GM13977 (cell line): ENCODE measurements at regions not wholly inside any gene's neighbourhood (a gene's known extent, or its start where the extent isn't known, plus 50 kb on each side); places are given as distances from the start of the nearest gene placed in this dataset.

Experiments
- DNase-seq: peaks from one replicate; pipeline ENCODE4 v3.0.0; 2012; ENCODE audit warnings: low spot score
- in situ Hi-C: fragments of 300-500 bp; cut with MboI; formaldehyde crosslinking; loops from one replicate; pipeline ENCODE4 v1.12.0; 2022; ENCODE audit warnings: low sequenced_read_pairs, low pct_unique_long_range_greater_than_20kb, mixed read lengths, inconsistent platforms; ENCODE audit not compliant: unreplicated experiment
- TF ChIP-seq, protein P1 (sequence below): IDR thresholded peaks from 2 replicates; pipeline ENCODE4 v1.5.1; 2012; ENCODE audit warnings: mild to moderate bottlenecking, control low read depth; ENCODE audit not compliant: insufficient read depth; ENCODE audit errors: extremely low read depth, missing control alignments

DNA sequence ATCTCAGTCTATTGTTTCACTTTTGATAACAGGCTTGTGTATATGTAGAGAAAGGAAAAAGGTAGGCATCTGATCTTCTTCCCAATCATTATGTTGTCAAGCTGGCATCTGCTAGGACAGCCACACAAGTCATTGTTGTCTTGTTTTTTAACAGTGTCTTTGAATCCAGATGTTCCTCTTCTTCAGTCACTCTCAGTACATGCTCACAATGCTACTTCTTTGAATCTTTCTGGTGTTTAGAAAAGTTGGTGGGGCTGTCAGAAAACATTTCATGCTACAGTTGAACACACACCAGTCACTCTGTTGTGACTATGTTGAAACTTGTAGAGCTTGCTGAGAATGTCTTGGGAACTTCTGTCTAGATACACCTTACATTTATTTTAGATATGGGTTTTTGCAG is 1231.4 kb upstream of the MIR17HG start:
- in situ Hi-C loops = no loop called here
- TF ChIP-seq, protein P1, sequence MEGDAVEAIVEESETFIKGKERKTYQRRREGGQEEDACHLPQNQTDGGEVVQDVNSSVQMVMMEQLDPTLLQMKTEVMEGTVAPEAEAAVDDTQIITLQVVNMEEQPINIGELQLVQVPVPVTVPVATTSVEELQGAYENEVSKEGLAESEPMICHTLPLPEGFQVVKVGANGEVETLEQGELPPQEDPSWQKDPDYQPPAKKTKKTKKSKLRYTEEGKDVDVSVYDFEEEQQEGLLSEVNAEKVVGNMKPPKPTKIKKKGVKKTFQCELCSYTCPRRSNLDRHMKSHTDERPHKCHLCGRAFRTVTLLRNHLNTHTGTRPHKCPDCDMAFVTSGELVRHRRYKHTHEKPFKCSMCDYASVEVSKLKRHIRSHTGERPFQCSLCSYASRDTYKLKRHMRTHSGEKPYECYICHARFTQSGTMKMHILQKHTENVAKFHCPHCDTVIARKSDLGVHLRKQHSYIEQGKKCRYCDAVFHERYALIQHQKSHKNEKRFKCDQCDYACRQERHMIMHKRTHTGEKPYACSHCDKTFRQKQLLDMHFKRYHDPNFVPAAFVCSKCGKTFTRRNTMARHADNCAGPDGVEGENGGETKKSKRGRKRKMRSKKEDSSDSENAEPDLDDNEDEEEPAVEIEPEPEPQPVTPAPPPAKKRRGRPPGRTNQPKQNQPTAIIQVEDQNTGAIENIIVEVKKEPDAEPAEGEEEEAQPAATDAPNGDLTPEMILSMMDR = no peak
- DNase-seq = no peak

DNA sequence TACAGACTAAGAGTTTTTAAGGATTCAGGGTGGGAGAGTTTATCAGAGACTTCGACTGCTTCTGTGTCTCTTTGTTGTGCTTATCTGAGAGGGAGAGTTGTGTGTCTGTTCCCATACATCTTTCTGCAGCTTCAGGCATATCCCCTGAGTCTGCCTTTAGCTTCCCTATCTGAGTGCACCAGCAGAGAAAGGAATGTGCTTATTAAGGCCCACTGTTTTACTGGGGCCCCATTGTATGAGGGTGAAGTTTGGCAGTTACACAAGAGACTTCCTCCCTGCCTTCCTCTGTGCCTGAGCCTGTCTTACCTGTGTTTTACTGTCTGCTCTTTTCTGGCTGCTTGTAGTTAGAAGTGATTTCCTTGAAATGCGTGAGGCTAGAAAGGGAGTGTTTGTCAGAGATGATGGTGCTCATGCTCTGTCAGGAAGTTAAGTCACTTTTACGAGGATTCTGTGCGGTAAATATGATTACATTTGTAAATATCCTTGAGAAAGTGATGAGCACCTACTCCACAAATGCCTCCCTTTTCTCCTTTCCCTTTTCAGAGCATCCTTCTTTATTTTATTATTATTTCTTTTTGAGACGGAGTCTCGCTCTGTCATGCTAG is 1228.9 kb upstream of the MIR17HG start:
- DNase-seq = no peak
- in situ Hi-C loops = no loop called here
- TF ChIP-seq, protein P1 = no peak

DNA sequence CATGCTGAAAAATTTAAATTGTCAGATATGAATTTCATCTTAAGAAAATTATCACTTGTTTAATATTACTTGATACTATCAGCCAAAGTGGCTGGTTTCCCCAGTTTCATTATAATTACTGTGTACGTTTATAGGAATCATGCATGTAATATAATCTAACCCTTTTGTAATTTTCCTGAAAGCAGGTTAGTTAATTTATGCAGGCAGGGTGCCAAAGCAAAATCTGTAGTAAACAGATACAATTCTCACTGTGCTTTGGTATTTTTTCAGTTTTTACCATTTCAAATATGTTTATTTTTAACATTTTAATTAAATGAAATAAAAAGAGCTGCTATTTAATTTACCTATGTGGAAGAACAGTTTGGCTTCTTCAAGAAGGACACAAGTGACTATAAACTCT is 1227.5 kb upstream of the MIR17HG start:
- in situ Hi-C loops = no loop called here
- no peak for DNase-seq
- TF ChIP-seq, protein P1 = no peak

DNA sequence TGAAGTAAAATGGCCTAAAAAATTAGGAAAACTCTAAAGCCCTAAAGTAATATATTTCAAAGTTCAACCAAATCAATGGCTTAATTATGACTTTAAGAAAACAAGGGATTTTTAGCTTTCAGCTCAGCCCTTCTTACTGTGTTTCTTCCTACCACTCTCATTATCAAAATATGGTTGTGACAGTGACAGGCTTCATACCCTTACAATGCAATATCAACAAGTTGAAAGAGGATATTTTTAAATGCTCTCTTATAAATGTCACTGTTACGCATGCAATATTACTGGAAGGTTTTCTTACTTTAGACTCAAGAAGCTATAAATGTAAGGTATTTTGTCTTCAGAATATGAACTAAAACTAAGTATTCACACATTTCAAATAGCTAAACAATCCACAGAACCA is 1225.7 kb upstream of the MIR17HG start:
- TF ChIP-seq, protein P1 = no peak
- in situ Hi-C loops = no loop called here
- no peak for DNase-seq

DNA sequence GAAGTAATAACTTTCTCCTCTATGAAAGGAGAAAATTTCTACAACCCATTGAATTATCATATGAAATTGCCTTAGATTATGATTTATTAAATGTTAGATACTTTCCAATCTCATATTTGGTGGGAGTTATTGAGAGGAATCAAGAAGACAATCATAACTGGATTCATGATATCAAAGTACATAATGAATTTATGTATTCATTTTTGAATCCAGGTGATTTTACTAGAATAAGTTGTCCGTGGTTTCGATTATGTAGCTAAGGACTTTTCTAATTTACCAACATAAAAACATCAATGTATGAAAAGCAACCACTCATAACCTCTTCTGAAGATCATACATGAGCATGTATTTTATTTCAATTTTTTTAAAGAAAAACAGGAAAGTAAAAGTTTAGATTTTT is 1225.0 kb upstream of the MIR17HG start:
- no peak for DNase-seq
- TF ChIP-seq, protein P1 = no peak
- in situ Hi-C loops = no loop called here

DNA sequence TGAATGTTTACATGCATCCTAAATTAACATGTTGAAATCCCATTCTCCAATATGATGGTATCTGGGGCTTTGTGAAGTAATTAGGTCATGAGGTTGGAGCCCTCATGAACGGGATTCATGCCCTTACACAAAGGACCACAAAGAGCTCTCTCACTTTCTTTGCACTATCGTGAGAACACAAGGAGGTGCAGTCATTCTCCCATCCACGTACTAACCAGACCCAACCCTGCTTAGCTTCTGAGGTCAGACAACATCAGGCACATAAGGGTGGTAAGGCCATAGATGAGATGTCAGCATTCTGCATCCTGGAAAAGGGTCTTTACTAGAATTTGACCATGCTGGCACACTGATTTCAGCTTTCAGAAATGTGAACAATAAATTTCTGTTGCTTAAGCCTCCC is 1211.9 kb upstream of the MIR17HG start:
- in situ Hi-C loops = no loop called here
- TF ChIP-seq, protein P1 = no peak
- no peak for DNase-seq

DNA sequence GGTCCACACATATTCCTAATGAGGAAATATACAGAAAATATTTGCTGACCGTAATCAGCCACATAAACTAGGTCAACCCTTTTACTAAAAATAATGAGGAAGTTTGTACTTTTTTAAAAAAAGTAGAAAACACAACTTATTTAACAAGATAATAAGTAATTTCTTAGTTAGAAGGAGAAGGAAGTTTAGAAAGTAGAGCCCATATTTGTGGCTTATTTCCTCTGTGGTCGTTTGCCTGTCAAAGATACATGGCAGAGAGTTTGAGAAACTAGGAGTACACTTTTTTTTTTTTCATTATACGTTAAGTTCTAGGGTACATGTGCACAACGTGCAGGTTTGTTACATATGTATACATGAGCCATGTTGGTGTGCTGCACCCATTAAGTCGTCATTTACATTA is 1205.2 kb upstream of the MIR17HG start:
- TF ChIP-seq, protein P1 = no peak
- no peak for DNase-seq
- in situ Hi-C loops = no loop called here
